Activated CD8-positive, alpha-beta T cell treated with anti-CD3 and anti-CD28 coated beads for 36 hours (primary cell): ENCODE measurements at regions not wholly inside any gene's neighbourhood (a gene's known extent, or its start where the extent isn't known, plus 50 kb on each side); places are given as distances from the start of the nearest gene placed in this dataset.

ENCODE experiments used
- ATAC-seq: fragments of 200-7000 bp; cut with Tn5 transposase; one replicate; pipeline ENCODE4 v1.10.0; 2021; ENCODE audit warnings: mild to moderate bottlenecking, moderate library complexity
- CTCF ChIA-PET: fragments of 350-600 bp; sonication (Branson Sonifier 250); formaldehyde crosslinking; loops from one replicate; lab custom pipeline; 2021; ENCODE audit warnings: antibody characterized with exemption; lab: Charles Lee
- POLR2A ChIA-PET: fragments of 350-600 bp; sonication (Branson Sonifier 250); formaldehyde crosslinking; loops from one replicate; lab custom pipeline; 2021; ENCODE audit warnings: antibody characterized with exemption; lab: Charles Lee
- DNase-seq: peaks from one replicate; pipeline ENCODE4 v3.0.0-alpha.2; 2020
- H3K27ac Mint-ChIP-seq: one replicate; pipeline ENCODE4 v1.8.0; 2021; ENCODE audit warnings: mild to moderate bottlenecking, mixed read lengths
- H3K27me3 Mint-ChIP-seq: one replicate; pipeline ENCODE4 v1.8.0; 2021; ENCODE audit warnings: mixed read lengths
- H3K36me3 Mint-ChIP-seq: one replicate; pipeline ENCODE4 v1.8.0; 2021; ENCODE audit warnings: low read depth, mixed read lengths
- H3K4me1 Mint-ChIP-seq: one replicate; pipeline ENCODE4 v1.8.0; 2021; ENCODE audit warnings: low read depth, mixed read lengths
- H3K4me3 Mint-ChIP-seq: one replicate; pipeline ENCODE4 v1.8.0; 2021; ENCODE audit warnings: mild to moderate bottlenecking, moderate library complexity, mixed read lengths
- H3K9me3 Mint-ChIP-seq: one replicate; pipeline ENCODE4 v1.8.0; 2021; ENCODE audit warnings: mixed read lengths
- CTCF ChIP-seq: fragments of 200-600 bp; IDR thresholded peaks from one replicate; pipeline ENCODE4 v1.8.0; 2022; ENCODE audit warnings: antibody characterized with exemption, mild to moderate bottlenecking
- intact Hi-C: fragments of 100-400 bp; cut with micrococcal nuclease; formaldehyde crosslinking; loops from one replicate; pipeline ENCODE4 v1.10.0; 2022

DNA sequence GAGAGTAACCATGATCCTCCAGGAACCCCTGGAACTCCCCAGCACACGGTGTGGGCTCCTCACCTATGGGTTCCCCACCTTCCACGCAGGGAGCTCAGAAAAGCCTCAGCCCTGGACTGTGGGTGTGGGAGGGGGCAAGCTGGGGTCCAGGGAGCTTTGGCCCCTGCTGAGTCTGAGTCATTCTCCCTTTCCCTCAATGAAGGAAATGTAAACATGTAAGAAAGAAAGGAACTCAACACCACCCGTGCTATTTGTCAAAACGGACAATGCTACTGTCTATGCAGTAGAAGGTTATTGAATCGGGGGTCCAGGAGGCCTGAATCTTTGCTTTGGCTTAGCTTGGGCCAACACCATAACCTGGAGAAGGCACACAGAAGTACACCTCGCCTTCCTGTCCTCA is 222.8 kb downstream of the PMP22 start:
- H3K27ac Mint-ChIP-seq: no peak overlapping the region
- no peak overlapping the region for H3K4me3 Mint-ChIP-seq
- ATAC-seq (no peak), DNase-seq (no peak)
- H3K4me1 Mint-ChIP-seq: no peaks in the 10 kb centered on the region
- H3K27me3 Mint-ChIP-seq: peaks cover 15% of the 10 kb centered on the region
- CTCF ChIA-PET: no interaction called here
- H3K9me3 Mint-ChIP-seq: no peaks in the 10 kb centered on the region
- no peaks in the 10 kb centered on the region for H3K36me3 Mint-ChIP-seq
- POLR2A ChIA-PET: no interaction called here
- TF ChIP-seq CTCF: no peak
- intact Hi-C loops: no loop called here

DNA sequence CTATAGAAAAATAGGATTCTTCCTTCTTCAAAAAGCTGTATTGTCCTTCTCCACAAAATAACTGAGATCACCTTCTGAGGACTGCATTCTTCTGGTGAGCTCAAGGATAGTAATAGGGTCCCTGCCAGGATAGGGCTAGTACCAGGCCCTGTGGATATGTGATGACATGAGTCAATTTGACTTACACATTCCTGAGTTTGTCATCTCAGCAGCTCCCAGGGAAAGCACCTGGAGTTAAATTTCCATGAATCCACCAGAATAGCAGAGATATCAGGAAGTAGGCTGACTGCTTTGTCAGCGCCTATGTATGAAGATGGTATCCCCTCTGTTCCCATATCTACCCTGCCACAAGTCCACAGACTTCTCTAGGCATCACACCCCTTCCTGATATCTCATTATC is 225.8 kb downstream of the PMP22 start:
- TF ChIP-seq CTCF: no peak
- Mint-ChIP-seq H3K4me3 (no peak overlapping the region), H3K9me3 (no peaks in the 10 kb centered on the region), H3K4me1 (no peaks in the 10 kb centered on the region), H3K36me3 (no peaks in the 10 kb centered on the region), H3K27ac (no peak overlapping the region), H3K27me3 (peaks cover 15% of the 10 kb centered on the region)
- intact Hi-C loops: no loop called here
- DNase-seq (no peak), ATAC-seq (no peak)
- POLR2A ChIA-PET: no interaction called here
- CTCF ChIA-PET: no interaction called here

- intact Hi-C loops: no loop called here
- Mint-ChIP-seq H3K27ac (no peak overlapping the region), H3K9me3 (no peaks in the 10 kb centered on the region), H3K4me3 (no peak overlapping the region), H3K36me3 (no peaks in the 10 kb centered on the region), H3K27me3 (peaks cover 15% of the 10 kb centered on the region), H3K4me1 (no peaks in the 10 kb centered on the region)
- ATAC-seq: no peak
- POLR2A ChIA-PET: no interaction called here
- DNase-seq: no peak
- TF ChIP-seq CTCF: no peak
- CTCF ChIA-PET: no interaction called here
Observed at GRCh38 chr17:15038656-15039055, 226.5 kb downstream of the PMP22 start.

DNA sequence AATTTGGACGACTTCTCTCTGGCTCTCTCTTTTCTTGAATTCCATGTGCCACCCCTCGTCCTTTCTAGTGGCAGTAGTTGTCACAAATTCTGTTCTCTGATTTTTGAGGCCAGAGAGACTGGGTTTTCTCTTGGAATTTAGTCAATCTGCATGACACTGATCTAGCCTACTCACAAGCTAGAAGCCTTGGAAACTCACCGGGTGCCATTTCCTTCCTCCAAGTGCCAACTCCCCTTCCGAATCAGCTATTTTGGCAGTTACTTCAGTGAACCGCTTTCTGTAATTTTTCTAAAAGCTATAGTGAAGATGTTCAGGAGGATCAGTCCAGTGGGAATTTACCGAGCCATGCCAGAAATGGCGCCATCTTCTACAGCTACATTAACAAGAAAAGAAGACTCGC is 228.9 kb downstream of the PMP22 start:
- H3K4me3 Mint-ChIP-seq: no peak overlapping the region
- no peaks in the 10 kb centered on the region for H3K9me3 Mint-ChIP-seq
- H3K27ac Mint-ChIP-seq: no peak overlapping the region
- no peaks in the 10 kb centered on the region for H3K4me1 Mint-ChIP-seq
- H3K27me3 Mint-ChIP-seq: peaks cover 10% of the 10 kb centered on the region
- ChIA-PET CTCF (no interaction called here), POLR2A (no interaction called here)
- H3K36me3 Mint-ChIP-seq: no peaks in the 10 kb centered on the region
- no peak for ATAC-seq
- intact Hi-C loops: no loop called here
- DNase-seq: no peak
- no peak for TF ChIP-seq CTCF

GRCh38 chr17:15031975-15032374 is 233.2 kb downstream of the PMP22 start:
- Mint-ChIP-seq H3K9me3 (no peaks in the 10 kb centered on the region), H3K4me3 (no peak overlapping the region), H3K4me1 (no peaks in the 10 kb centered on the region), H3K27ac (no peak overlapping the region), H3K27me3 (peaks cover 9% of the 10 kb centered on the region), H3K36me3 (no peaks in the 10 kb centered on the region)
- DNase-seq (no peak), ATAC-seq (no peak)
- ChIA-PET POLR2A (no interaction called here), CTCF (no interaction called here)
- intact Hi-C loops: no loop called here
- TF ChIP-seq CTCF: no peak
